IPS DF 4.7 (cell line): ENCODE measurements at regions not wholly inside any gene's neighbourhood (a gene's known extent, or its start where the extent isn't known, plus 50 kb on each side); places are given as distances from the start of the nearest gene placed in this dataset.
"Not testable (repeated sequence)": the region's sequence is repeated elsewhere in the genome, so short reads cannot be mapped to it uniquely, and the experiment has no call there.

ENCODE experiments used
- DNase-seq: peaks from one replicate; pipeline ENCODE4 v3.0.0-alpha.2; 2013; ENCODE audit warnings: low spot score; ENCODE audit errors: extremely low read depth

GRCh38 chr12:74595696-74596095, 58.1 kb downstream of the ATXN7L3B start:
- no peak for DNase-seq

GRCh38 chr12:74598819-74599218, 61.2 kb downstream of the ATXN7L3B start:
- DNase-seq = no peak

- DNase-seq = no peak
Measured at GRCh38 chr12:74599932-74600331, 62.3 kb downstream of the ATXN7L3B start.

- DNase-seq = not testable (repeated sequence)
Measured at GRCh38 chr12:74600817-74601216, 63.2 kb downstream of the ATXN7L3B start.

- no peak for DNase-seq
Measured at GRCh38 chr12:74602881-74603672, 65.4 kb downstream of the ATXN7L3B start.

- DNase-seq = no peak
Measured at GRCh38 chr12:74608231-74608775, 70.7 kb downstream of the ATXN7L3B start.

GRCh38 chr12:74610711-74611110, 73.1 kb downstream of the ATXN7L3B start:
- DNase-seq = no peak

- DNase-seq = no peak
Measured at GRCh38 chr12:74614426-74614825, 76.8 kb downstream of the ATXN7L3B start.

- DNase-seq = no peak
Measured at GRCh38 chr12:74619084-74619483, 81.4 kb downstream of the ATXN7L3B start.

- DNase-seq = no peak
Measured at GRCh38 chr12:74619884-74620283, 82.2 kb downstream of the ATXN7L3B start.

GRCh38 chr12:74620921-74621320, 83.3 kb downstream of the ATXN7L3B start:
- DNase-seq = no peak

- DNase-seq = no peak
Measured at GRCh38 chr12:74624201-74624600, 86.6 kb downstream of the ATXN7L3B start.

GRCh38 chr12:74626397-74626796, 88.8 kb downstream of the ATXN7L3B start:
- DNase-seq = no peak

GRCh38 chr12:74641262-74641661, 103.6 kb downstream of the ATXN7L3B start:
- no peak for DNase-seq

- DNase-seq = no peak
Measured at GRCh38 chr12:74641694-74642093, 104.1 kb downstream of the ATXN7L3B start.

- DNase-seq = no peak
Measured at GRCh38 chr12:74644681-74645080, 107.0 kb downstream of the ATXN7L3B start.

- DNase-seq = no peak
Measured at GRCh38 chr12:74646831-74647230, 109.2 kb downstream of the ATXN7L3B start.

GRCh38 chr12:74647256-74647655, 109.6 kb downstream of the ATXN7L3B start:
- no peak for DNase-seq

GRCh38 chr12:74656251-74656650, 118.6 kb downstream of the ATXN7L3B start:
- no peak for DNase-seq

GRCh38 chr12:74660442-74660841, 122.8 kb downstream of the ATXN7L3B start:
- DNase-seq = no peak

- no peak for DNase-seq
Measured at GRCh38 chr12:74663958-74664357, 126.3 kb downstream of the ATXN7L3B start.

- no peak for DNase-seq
Measured at GRCh38 chr12:74665690-74666089, 128.1 kb downstream of the ATXN7L3B start.

- no peak for DNase-seq
Measured at GRCh38 chr12:74671421-74671820, 133.8 kb downstream of the ATXN7L3B start.
